ENCODE measurements at regions not wholly inside any gene's neighbourhood (a gene's known extent, or its start where the extent isn't known, plus 50 kb on each side); places are given as distances from the start of the nearest gene placed in this dataset.
"Not testable (repeated sequence)": the region's sequence is repeated elsewhere in the genome, so short reads cannot be mapped to it uniquely, and the experiment has no call there.

DNA sequence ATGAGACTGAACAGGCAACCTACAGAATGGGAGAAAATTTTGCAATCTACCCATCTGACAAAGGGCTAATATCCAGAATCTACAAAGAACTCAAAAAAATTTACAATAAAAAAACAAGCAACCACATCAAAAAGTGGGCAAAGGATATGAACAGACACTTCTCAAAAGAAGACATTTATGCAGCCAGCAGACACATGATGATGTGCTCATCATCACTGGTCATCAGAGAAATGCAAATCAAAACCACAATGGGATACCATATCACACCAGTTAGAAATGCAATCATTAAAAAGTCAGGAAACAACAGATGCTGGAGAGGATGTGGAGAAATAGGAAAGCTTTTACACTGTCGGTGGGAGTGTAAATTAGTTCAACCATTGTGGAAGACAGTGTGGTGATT, 51.7 kb upstream of the PAXBP1 start:
- not testable (repeated sequence) for DNase-seq

DNA sequence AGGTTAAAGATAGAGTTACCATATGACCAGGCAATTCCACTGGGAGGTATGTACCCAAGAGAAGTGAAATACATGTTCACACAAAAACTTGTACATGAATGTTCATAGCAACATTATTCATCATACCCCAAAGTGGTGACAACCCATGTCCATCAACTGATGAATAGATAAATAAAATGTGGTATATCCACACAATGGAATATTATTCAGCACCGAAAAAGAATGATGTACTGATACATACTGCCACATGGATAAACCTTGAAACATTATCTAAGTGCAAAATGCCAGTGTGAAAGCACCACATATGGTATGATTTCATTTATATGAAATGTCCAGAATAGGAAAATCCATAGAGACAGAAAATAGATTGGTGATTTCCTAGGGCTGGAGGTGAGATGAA, 53.4 kb upstream of the PAXBP1 start:
- DNase-seq, result no peak

GRCh38 chr21:32826329-32827167, 55.0 kb upstream of the PAXBP1 start:
- DNase-seq, result peak; percentile 60

DNA sequence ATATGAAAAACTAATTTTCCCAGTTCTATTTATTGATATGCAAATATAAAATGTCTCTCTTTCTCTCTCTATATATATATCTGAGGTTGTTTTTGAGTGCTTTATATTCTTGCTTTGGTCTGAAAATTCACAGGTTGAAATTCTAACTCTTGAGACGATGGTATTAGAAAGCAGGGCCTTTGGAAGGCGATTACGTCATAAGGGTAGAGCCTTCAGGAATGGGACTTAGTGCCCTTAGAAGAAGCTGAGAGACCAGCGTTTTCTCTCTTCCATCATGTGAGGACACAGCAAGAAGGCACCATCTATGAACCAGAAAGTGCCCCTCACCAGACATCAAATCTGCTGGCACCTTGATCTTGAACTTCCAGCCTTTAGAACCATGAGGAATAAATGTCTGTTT, 57.4 kb upstream of the PAXBP1 start:
- DNase-seq, result no peak

GRCh38 chr21:32829504-32829903, 57.9 kb upstream of the PAXBP1 start:
- no peak for DNase-seq

- not testable (repeated sequence) for DNase-seq
These were observed 60.2 kb upstream of the PAXBP1 start for GRCh38 chr21:32831779-32832178.

- DNase-seq, result no peak
These were observed 62.8 kb upstream of the PAXBP1 start for GRCh38 chr21:32834211-32834915.

GRCh38 chr21:32834916-32835235, 63.3 kb upstream of the PAXBP1 start:
- DNase-seq, result no peak

- no peak for DNase-seq
These were observed 70.6 kb upstream of the PAXBP1 start for GRCh38 chr21:32842146-32842545.

DNA sequence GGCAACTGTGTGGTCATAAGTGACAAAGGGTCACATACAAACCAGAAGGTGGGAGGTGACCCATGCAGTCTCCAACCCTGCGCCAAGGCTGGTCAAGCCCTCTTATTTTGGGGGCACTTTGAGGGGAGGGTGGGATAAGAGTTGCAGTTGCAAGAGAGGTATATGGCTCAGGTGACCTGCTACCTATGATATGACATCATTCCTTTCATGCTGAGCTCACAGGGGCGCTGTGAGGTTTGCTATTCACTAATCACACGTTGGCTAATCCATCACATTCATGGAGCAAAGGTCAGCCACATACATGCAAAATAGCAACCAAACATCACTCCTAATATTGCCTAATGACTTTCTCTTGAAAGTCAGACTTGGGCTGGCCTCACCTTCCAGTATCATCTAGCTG, 72.0 kb upstream of the PAXBP1 start:
- no peak for DNase-seq

DNA sequence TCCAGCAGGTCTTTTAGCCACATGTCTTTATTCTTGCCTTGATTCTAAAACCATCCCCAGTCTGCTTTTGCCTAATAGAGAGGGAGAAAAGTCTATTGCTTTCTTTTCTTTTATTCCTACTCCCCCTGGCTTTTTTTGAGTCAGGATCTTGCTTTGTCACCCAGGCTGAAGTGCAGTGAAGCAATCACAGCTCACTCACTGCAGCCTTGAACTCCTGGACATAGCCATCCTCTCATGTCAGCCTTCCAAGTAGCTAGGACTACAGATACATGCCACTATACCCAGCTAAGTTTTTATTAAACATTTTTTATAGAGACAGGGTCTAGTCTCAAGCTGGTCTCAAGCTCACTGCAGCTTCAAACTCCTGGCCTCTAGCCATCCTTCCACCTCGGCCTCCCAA, 72.5 kb upstream of the PAXBP1 start:
- DNase-seq, result no peak

- DNase-seq, result no peak
These were observed 73.3 kb upstream of the PAXBP1 start for GRCh38 chr21:32844653-32845436.

DNA sequence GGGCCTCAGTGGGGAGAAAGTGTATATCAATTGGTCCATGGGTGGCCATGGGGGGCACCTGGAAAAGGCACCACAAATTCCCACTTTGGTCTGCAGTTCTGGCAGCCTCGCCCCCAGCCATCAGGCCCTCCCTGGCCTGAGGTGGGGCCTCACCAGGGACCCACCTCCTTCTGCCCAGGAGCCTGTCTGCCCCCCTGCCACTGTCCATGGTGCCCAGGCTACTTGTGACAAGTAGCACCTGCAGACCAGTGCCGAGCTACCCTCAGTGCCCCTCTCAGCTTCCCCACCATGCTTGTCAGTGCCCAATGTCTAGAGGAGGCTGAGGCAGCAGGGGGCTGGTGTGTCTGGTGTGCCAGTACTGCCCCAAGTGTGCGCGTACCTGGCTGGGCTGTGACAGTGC, 87.1 kb upstream of the PAXBP1 start:
- DNase-seq, result no peak

DNA sequence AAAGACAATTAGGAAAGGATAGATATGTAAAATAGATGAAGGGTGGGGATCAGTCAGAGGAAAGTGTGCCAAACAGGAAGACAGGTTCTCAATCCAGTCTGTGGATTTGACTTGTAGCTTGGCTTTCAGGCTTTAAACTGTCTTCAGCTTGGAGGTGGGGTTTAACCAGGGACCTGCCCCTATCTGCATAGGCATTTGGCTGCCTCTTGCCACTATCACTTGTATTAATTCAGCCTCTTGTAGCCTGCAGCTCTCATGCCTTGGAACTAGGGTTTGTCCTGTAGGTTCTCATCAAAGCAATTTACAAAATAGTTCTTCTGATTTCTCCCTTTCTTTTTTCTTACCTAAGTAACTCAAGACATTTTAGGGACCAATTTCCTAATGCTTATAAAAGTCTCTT, 88.8 kb upstream of the PAXBP1 start:
- DNase-seq, result no peak

DNA sequence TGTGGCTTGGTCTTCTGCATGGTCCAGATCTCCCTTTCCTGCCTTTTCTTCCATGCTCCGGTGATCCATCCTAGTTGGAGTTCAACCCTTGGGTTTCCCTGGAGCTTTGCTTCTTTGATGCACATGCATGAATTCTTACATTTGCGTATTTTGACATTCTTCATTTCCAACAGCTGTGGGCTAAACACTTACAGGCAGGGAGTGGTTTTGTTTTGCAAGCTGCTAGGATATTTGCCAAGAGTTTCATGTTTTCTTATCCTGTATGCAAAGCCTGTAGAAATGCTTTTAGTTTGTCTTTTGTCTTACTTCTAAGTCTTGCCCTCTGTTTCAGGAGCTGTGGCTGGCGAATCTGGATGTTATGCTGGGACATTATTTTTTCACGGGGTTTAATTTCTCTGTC, 90.3 kb upstream of the PAXBP1 start:
- DNase-seq, result no peak

- no peak for DNase-seq
These were observed 96.0 kb upstream of the PAXBP1 start for GRCh38 chr21:32867597-32867996.

DNA sequence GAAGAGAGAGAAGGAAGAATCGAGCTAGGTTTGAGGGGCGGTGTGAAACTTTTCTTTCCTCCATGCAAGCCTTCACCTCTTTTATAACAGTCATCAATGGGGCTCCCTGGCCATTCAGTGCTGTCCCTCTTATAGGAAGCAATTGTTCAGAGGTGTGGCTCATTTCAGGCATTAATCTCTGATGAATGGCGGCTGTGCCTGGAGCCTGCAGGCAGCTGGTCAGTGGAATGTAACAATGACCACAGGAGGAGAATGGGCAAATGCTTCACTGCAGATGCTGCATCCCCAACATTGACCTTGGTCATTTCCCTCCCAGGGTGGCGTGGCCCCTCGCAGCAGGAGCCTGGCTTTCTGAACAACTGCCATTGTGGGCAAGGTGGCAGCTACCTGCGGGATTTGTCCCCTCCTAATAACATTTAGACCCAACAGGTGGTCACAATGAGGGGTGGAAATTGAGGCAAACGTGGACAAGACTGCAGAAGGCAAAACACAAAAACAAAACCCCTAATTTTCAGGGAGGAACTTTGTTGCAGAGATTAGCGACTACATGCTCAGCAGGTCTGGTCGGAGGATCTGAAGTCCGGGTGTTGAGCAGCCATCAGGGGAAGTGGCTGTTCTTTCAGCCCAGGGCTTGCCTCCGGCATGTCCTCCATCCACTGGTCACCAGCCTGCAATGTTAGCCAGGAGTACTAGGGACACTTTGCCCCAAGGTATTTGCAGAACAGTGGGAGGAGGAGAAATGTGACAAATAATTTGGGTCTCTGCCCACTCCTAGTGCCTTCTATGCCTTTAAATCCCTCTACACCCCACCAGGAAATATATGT, 97.3 kb upstream of the PAXBP1 start:
- DNase-seq, result no peak

DNA sequence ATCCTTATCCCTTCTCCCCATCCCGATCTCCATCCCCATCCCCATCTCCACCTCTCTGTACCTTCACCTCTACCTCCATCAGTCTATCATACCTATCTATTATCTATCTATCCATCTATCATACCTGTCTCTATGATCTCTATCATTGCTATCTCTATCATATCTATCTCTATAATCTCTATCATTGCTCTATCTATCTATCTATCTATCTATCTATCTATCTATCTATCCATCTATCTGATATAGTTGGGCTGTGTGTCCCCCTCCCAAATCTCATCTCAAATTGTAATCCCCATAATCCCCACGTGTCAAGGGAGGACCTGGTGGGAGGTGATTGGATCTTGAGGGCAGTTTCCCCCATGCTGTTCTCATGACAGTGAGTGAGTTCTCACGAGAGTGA, 97.9 kb upstream of the PAXBP1 start:
- no peak for DNase-seq

- no peak for DNase-seq
These were observed 104.9 kb upstream of the PAXBP1 start for GRCh38 chr21:32876426-32876825.

DNA sequence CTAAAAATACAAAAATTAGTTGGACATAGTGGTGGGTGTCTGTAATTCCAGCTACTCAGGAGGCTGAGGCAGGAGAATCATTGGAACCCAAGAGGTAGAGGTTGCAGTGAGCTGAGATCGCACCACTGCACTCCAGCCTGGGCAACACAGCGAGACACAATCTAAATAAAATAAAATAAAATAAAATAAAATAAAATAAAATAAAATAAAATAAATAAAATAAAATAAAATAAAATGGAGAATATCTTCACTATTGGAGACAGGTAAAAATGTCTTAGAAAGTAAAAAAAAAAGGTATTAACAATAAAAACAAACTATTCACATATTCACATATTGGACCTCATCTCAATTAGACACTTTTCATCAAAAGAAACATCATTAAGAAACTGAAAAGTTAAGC, 106.3 kb upstream of the PAXBP1 start:
- not testable (repeated sequence) for DNase-seq

DNA sequence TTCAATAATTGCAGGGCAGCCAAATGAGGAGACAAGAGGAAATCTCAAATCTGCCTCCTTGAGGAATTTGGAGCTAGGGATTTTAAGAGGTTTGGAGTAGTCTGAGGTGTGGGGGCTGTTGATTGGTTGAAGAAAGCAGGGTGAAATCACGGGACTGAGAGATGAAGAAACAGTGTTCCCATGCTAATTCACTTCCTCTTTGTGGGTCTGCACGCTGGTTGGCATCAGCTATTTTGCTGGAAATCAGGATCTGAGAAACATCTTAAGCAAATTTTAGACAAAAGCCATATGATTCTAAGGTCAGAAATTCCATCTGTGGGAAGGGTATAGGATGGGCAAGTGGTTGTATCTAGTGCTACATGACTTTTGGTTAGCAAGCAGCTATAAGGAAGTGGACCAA, 107.1 kb upstream of the PAXBP1 start:
- DNase-seq, result no peak

- no peak for DNase-seq
These were observed 109.9 kb upstream of the PAXBP1 start for GRCh38 chr21:32881458-32881857.

GRCh38 chr21:32884062-32884461, 112.5 kb upstream of the PAXBP1 start:
- DNase-seq, result no peak

Data from NCI-H345 (cell line).